ENCODE measurements at regions not wholly inside any gene's neighbourhood (a gene's known extent, or its start where the extent isn't known, plus 50 kb on each side); places are given as distances from the start of the nearest gene placed in this dataset.

DNA sequence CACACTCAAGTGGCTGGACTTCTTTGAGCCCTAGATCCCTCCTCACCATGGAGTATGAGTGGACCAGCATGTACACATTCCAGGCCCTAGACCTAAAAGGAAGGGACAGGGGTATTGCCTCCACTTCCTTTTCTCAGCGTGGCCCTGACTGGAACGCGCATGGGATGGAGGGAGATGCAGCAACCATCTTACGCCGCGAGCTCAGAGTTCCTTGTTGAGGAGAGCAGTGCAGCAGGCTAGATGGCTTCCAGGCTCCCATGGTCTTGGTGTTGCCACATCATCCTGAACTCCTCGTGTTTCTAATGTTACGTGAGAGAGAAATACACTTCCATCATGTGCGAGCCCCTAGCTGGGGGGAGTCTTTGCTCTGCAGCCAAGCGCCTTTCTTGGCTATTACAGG, 61.8 kb upstream of the DIO3 start:
- no peak for TF ChIP-seq EZH2phosphoT487 (IDR thresholded peaks at IDR 0.05; ENCODE audit: borderline replicate concordance, low read depth)
- TF ChIP-seq MXI1 (IDR thresholded peaks at IDR 0.05; ENCODE audit: low read depth, low read length): no peak
- TF ChIP-seq CTCF (IDR thresholded peaks at IDR 0.05): no peak
- TF ChIP-seq REST (IDR thresholded peaks at IDR 0.05; ENCODE audit: low read depth, low read length): no peak
- no peak for TF ChIP-seq POLR2AphosphoS5 (IDR thresholded peaks at IDR 0.05; ENCODE audit: low read depth, low read length)
- no peak for TF ChIP-seq SMC3 (IDR thresholded peaks at IDR 0.05; ENCODE audit: low read depth, low read length)

Measured in SK-N-SH (cell line).